G401 (cell line): ENCODE measurements at regions not wholly inside any gene's neighbourhood (a gene's known extent, or its start where the extent isn't known, plus 50 kb on each side); places are given as distances from the start of the nearest gene placed in this dataset.
"Not testable (repeated sequence)": the region's sequence is repeated elsewhere in the genome, so short reads cannot be mapped to it uniquely, and the experiment has no call there.

Source experiments
- DNase-seq: peaks from one replicate; pipeline ENCODE4 v3.0.0-alpha.2; 2015; ENCODE audit warnings: low spot score
- in situ Hi-C: cut with HindIII; loops from 2 replicates; pipeline ENCODE4 v1.10.0; 2016; ENCODE audit warnings: low sequenced_read_pairs, mixed read lengths

DNA sequence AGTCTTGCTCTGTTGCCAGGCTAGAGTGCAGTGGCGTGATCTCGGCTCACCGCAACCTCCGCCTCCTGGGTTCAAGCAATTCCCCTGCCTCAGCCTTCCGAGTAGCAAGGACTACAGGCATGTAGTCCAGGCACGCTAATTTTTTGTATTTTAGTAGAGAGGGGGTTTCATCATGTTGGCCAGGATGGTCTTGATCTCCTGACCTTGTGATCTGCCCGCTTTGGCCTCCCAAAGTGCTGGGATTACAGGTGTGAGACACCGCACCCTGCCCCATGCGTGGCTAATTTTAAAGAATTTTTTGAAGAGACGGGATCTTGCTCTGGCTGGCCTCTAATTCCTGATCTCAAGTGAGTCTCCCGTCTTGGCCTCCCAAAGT is 168.8 kb upstream of the ZNF217 start:
- DNase-seq, in situ Hi-C loops: not testable (repeated sequence)

DNA sequence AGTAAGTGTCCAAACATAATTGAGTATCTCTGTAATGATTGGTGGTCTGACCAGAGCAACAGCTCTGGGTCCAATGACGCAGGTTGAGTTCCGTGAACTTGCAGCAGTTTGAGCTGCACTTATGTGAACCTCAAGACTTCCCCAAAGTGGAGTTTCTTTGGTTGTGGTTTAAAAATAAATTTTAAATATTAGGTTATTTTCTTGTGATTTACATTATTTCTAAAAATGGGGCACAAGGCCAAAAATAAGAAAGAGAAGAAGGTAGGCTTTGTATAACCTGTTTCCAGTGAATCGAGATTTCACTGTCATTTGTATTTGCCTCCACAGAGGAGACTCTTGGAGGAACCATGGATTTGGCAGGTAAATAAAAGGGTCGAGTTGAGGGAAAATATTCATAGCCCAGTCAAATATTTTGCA is 166.4 kb upstream of the ZNF217 start:
- DNase-seq, result no peak
- in situ Hi-C loops, result no loop called here

DNA sequence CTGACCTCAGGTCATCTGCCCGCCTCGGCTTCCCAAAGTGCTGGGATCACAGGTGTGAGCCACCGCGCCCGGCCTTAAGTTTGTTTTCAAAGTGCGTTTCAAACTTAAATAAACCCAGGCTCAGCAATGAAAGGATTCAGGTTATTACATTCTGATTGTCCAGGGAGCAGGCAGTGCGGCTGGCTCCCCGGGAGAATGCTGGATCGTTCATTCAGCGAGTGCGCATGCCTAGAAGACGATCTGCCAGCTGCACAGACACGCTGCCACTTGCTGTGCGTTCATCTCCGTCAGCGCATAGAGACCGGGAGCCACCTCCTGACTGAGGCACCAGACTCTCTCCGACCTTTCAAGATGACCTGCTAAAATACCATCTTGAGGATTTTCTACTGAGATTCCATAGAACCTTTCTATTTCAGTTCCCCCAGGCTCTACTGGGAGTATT is 163.9 kb upstream of the ZNF217 start:
- in situ Hi-C loops, result loop anchor here (10.0 kb wide), 1 partner anchor 173 kb away; no protein-coding TSS in a partner anchor
- DNase-seq, result no peak

DNA sequence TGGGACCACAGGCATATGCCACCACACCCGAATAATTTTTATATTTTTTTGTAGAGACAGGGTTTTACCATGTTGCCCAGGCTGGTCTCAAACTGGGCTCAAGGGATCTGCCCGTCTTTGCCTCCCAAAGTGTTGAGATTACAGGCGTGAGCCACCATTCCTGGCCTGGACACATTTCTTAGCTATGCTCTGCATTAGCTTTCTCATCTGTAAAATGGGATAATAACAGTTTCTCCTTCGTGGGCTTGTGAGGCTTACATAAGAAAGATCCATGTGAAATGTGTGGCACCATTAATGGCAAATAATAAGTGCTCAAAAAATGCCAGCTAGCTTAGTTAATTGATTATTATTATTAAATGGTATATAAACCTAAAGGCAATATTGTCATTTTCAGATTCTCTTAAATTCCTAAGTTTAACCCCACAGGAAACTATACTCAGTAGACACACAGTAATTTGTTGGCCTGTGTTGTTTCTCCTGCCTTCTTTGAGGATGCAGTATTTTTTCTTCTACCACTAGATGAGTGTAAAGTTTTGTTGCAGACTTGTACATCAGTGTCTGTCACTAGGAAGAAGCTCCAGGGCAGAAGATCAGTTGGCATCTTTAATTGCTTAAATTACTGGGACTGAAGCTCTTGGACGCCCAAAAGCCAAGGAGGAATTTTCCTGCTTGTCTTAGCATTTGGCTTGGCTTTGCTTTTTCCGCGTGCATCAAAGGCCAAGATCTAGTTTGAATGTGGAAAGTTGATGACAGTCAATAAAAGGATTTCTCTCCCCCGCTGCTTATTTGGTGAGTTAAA is 162.3 kb upstream of the ZNF217 start:
- DNase-seq, result no peak
- in situ Hi-C loops, result loop anchor here (10.0 kb wide), 1 partner anchor 171 kb away; no protein-coding TSS in a partner anchor

DNA sequence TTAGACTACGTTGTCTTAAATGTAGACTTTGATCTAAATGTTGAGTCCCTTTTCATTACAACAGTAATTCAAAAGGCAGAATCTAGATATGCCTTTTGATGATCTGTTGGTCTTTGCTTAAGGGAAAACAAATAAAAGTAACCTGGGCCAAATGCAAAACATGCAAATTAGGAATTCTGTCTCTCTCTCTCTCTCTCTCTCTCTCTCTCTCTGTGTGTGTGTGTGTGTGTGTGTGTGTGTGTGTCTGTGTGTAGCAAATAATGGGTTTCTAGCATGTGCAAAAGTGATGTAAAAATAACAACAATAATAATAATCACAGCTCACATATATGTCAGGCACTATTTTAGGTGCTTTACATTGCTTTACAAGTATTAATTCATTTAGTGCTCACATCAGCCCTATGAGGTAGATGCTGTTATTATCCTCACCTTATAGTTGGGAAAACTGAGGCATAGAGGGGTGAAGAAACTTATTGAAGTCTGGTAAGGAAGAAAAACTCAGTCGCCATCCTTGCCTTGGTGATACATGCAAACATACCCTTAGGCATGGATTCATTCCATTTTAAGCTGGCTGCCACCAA is 160.3 kb upstream of the ZNF217 start:
- no peak for DNase-seq
- in situ Hi-C loops, result loop anchor here (5.0 to 10.0 kb wide), 2 partner anchors 97 to 169 kb away; no protein-coding TSS in a partner anchor

DNA sequence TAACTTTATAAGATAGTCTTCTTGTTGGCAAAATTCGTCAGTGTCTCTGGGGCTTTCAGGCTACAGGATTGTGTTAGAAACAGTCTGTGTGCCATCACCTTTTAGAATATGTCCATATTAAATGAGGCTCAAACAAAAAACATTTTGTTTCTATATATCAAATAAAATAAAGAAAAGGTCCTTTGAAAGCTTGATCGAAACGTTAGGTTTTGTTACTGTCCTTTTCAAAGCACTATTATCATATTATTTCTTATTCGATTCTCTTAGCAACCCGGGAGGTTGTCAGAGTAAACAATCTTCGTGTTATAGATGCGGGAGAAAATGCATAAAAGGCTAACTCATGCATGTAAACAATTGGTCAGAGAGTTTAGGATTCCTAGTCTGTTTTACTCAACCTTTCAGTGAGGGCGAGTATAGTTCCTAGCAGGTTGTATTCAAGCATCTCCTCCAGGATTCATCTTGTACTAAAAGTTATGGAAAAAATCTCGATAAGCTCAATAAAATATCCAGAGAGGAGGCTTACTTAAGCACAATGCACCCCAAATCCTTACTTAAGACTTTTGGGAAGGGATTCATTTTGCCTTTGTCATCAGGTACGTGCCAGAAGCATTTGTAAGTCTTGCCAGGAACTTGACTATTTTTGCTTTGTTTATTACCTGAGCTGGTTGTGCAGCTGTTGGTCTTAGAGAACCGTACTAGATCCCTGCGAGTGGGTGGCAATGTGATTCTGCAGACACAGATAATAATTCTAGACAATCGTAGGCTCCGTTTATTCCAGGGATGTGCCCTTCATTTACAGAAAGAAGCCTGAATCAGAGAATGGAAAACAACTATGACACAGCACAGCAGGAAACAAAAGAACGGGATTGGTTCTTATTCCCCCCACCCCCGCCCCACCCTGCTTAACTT is 159.6 kb upstream of the ZNF217 start:
- DNase-seq, result no peak
- in situ Hi-C loops, result loop anchor here (5.0 to 10.0 kb wide), 2 partner anchors 96 to 168 kb away; no protein-coding TSS in a partner anchor

DNA sequence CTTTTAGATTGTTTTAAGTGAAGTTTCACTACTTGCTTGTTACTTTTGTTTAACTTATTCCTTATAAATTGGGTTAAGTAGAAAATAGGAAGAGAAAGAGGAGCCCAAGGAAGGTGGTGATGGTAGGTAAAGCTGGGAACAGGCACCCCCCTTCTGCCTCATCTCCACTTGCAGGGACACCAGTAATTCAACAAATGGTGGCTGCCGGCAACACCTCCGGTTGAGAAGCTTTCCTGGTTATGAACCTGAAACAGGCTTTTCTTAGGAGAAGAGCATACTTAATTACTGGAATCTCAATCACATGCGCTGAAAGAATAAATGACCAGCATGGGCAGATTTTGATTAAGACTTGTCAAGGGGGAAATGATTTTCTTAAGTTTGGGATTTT is 158.9 kb upstream of the ZNF217 start:
- DNase-seq, result no peak
- in situ Hi-C loops, result loop anchor here (5.0 to 10.0 kb wide), 2 partner anchors 95 to 168 kb away; no protein-coding TSS in a partner anchor

DNA sequence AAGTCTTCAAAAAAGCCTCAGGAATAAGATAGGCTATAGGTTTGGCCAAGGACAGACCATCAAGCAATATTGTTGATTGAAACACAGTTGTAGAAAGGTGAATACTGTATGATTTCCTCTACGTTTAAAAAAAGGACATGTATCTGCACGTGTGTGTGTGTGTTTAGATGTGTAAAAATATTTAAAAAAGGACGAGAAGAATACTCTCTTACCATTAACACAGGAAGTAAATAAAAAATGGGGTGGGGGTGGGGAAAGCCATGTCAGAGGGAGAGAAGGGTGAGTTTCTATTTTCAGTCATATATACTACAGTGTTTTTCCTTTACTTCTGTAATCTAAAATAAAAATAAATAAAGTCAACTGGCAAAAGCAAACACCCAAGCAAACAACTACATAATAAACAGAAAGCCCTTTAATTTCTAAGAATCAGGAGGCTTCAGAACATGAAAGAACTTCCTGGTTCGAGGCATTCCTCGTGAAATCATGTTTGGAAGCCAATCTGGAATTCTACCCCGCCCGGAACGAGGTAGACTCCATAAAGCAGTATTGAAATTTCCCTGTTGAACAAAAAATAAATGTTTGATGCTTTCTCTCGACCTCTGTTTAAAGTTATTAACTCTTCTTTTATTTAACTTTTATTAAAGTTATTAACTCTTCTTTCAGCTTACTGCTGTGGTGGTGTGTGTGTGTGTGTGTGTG is 158.1 kb upstream of the ZNF217 start:
- DNase-seq, result no peak
- in situ Hi-C loops, result loop anchor here (5.0 to 10.0 kb wide), 2 partner anchors 94 to 167 kb away; no protein-coding TSS in a partner anchor

DNA sequence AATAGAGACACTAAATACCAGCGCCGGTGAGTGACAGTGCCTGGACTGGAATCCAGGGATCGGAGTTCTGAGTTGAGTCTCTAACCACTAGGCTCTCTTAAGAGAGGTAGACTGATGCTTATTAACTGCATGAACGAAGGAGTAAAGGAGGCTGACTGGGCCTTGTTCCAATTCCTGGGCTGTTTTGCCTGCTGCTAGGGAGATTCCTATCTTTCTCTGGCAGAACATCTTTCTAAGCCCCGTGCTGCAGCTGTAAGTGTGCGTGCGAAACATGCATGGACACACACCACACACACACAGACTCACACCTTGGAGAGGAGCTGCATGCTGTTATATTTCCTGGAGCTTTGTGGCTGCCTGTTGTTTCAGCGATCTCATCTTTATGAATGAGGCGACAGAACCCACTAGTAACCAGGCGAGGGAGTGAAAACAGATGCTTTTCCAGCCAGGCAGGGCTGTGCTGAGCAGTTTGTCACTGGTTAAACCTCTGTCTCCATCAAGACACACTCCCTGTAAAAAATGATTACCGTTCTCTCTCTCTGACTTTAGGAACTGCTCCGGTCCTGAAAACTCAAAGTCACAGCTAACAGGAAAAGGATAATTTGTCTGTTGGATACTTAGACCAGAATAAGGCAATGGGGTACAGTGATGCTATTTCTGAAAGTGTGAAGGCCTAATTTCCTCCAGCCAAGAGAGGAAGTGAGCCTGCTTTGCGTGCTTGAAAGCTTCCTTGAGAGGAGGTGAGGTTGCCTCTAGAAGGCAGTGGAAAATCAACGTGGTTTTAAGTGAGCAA is 157.4 kb upstream of the ZNF217 start:
- no peak for DNase-seq
- in situ Hi-C loops, result loop anchor here (5.0 to 10.0 kb wide), 2 partner anchors 94 to 166 kb away; no protein-coding TSS in a partner anchor

DNA sequence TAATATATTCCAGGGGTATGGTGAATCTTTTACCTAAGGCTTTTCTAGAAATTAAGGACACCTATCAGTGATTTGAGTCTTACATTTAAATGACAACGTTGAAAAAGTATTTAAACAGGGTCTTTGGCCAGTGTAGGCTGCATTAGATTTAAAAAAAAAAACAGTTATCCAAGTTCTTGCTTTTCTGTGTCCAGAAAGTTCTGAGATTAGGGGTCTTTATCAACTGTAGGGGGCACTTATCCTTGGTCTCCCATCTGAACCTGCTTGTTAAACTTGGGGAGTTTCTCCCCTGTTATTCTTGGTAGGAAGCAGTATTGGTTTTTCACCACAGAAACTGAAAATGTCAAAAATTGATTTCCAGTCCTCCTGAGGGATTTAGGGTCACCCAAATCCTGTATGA is 155.9 kb upstream of the ZNF217 start:
- in situ Hi-C loops, result no loop called here
- no peak for DNase-seq

DNA sequence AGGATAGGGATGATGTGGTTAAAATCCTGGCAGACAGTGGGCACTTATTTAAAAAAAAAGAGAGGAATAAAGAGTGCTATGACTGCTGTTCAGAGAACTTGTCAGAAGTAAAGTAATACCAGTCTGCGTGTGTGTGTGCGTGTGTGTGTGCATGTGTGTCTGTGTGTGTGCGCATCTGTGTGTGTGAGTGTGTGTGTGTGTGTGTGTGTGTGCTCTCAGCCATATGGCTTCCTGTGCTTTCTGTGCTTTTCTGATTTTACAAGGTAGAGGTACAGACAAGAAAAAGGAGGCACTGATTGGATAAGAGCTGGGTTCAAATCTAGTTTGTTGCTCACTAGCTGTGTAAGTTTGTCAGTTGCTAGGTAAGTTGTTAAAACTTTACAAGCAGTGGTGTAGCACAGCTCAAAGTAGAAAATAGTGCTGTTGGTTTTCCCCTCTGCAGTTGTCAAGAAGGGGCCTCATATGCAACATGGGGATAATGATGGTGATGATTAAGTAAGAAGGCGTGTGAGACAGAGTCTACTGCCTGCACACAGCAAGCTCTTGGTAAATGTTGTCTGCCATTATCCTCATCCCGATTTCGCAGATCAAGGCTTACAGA is 155.3 kb upstream of the ZNF217 start:
- DNase-seq, result no peak

DNA sequence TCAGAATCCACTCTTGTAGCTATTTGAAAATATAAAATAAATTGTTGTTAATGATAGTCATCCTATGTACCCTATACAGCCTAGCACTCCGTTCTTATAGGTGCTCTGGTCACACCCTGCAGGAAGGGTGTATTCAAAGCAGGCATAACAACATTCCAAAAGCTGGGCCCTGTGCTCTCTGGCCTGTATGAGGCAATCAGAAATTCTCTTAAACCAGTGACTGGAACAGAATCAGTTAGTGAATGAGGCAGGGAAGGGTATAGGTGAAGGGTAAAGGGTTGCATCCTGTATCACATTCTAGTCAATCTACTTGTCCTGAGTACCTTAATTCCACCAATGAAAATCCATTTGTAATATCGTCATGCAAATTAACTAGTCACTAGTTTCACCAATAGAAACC is 154.5 kb upstream of the ZNF217 start:
- in situ Hi-C loops, result no loop called here
- DNase-seq, result no peak

More for the DNA sequence above, 155.3 kb upstream of the ZNF217 start:
- in situ Hi-C loops, result no loop called here

DNA sequence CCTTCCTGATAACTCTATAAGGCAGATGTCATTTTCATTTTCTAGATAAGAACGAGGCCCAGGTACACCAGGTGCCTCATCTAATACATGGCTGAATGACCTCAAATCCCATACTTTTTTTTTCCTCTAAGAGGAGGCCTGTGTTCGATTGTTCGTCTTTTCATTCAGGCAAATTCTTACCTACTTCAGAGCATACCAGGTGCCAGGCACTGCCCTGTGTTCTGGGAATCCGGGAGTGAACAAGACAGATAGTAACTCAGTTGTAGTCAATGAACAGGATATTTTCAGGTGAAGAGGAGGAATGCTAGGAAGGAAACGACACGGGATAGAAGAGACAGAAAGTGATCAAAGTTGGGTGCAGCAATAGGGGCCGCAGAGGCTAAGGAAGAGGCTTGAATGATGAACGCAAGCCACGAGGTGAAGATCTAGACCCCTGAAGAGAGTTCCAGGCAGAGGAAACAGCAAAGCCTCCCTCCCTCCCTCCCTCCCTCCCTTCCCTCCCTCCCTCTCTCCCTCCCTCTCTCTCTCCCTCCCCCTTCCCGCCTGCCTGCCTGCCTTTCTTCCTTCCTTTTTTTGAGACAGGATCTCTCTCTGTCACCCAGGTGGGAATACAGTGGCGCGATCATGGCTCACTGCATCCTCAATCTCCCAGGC is 150.1 kb upstream of the ZNF217 start:
- in situ Hi-C loops, result no loop called here
- no peak for DNase-seq

DNA sequence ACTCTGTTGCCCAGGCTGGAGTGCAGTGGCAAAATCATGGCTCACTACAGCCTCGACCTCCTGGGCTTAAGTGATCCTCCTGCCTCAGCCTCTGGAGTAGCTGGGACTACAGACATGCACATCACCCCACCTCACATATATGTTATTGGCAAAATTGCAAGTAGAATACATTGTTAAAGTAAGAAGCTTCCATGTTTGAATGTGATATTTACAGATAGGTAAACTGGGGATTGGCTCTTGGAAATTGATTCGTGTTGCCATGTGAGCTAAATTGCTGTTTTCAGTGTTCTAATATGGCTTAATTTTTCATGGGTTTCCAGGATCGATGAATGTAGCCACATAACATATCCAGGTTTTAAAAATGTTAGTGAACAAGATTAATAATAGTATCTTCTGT is 149.0 kb upstream of the ZNF217 start:
- in situ Hi-C loops, result no loop called here
- no peak for DNase-seq

DNA sequence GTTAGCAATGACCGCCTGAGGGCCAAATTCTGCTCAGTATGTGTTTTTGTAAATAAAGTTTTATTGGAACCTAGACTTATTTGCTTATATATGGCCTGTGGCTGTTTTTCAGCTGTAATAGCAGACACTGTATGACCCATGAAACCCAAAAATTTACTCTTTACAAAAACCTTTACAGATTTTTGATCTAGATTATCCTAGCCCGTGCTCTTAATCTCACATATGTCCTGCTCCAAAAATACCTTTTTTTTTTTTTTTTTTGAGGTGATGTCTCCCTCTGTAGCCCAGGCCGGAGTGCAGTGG is 148.0 kb upstream of the ZNF217 start:
- no peak for DNase-seq
- in situ Hi-C loops, result no loop called here

DNA sequence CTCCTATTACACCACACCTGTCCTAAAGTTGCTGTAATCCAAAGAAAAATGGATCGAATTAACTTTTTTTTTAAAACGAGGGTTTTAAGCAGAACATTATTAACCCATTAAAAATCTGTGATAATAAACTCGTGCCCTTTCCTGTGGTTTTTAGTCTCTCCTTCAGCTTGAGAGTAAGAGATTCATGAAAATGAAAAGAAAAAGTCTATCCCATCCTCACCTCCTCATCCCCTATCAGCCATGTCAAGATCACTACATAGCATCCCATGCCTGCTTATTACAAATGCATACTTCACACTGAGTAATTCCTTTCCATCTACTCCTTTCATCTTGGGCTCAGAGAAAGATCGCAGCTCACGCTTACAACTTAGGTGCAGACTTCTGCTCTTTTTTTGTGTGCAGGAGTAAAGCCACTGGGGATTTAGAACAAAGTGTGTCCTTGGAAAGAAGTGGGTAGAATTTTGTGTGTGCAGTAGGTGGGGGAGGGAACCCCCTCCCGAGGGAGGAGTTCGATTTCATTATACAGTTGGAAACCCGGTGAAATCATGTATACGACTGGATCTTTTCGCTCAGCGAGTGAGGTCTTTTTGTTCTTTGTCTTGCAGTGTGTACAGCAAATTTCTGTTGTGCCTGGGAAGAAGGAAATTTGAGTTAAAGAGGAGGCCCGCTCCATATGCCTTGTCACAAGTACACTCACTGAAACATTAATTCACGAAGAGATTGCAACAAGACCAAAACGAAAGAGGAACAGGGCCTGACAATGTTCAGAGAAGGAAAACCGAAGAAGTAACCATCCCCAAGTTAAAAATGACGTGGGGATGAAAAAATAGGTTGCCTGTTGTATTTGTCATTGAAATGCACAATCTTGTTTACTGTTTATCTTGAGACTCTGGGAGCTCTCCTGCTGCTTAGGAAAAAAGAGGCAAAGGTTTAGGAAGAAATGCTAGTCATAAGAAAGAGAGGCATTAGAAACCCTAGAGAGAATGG is 146.5 kb upstream of the ZNF217 start:
- in situ Hi-C loops, result no loop called here
- no peak for DNase-seq
